Esophagus muscularis mucosa (tissue), 3 donors: ENCODE measurements at regions not wholly inside any gene's neighbourhood (a gene's known extent, or its start where the extent isn't known, plus 50 kb on each side); places are given as distances from the start of the nearest gene placed in this dataset.

Experiments
- CTCF ChIP-seq, 3 experiments: fragments of 200-600 bp in 2 of 3; fragments of 450-650 bp in 1 of 3; sonication (generic) in 2 of 3; IDR thresholded peaks; one replicate each; pipeline ENCODE4 v1.5.1; 2017 to 2019; ENCODE audit warnings: antibody characterized with exemption in 3 of 3, mild to moderate bottlenecking in 2 of 3, moderate library complexity in 1 of 3
- POLR2A ChIP-seq: fragments of 450-650 bp; IDR thresholded peaks from one replicate; pipeline ENCODE4 v1.6.1; 2017; ENCODE audit warnings: antibody characterized with exemption, moderate library complexity, mild to moderate bottlenecking, low read depth

GRCh38 chr3:117645561-117646242 lies 936.1 kb downstream of the TUSC7 start:
- no peak for TF ChIP-seq CTCF (IDR thresholded peaks at IDR 0.05)
- no peak for TF ChIP-seq POLR2A
